ENCODE measurements at regions not wholly inside any gene's neighbourhood (a gene's known extent, or its start where the extent isn't known, plus 50 kb on each side); places are given as distances from the start of the nearest gene placed in this dataset.
A peak's percentile ranks its signal among the peaks of the same experiment; 100 is the strongest.

DNA sequence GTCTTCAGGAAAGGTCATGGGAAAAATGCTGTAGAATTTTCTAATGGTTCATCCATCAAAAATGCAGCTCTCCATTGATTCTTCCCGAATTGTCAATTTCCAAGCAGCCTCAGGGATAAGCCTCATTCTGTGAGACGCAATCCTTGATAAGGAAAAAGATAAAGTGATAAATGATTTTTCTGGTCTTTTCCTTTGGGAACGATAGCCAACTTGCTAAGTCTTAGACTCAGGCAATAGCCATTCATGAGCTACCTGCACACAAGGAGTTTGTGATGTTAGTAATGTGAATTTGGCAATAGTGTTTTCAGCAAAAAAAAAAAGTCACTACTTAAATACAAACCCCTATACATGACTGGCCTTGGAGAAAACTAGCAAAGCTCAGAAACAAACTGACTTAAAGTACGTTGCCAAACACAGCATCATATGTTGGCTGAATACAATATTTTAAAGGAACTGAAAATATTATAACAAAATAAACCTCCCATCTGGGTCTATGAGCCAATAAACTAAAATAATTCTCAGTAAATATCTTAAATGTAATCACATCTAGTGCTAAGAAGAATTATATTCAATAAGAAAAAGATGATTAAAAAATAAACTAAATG, 75.5 kb downstream of the KLF6 start:
- Histone ChIP-seq H2AFZ (ENCODE audit: low read length) (no peak overlapping the region), H3K9me3 (ENCODE audit: control insufficient read depth, insufficient read depth, low read depth, low read length) (no peaks in the 10 kb centered on the region), H3K9ac (ENCODE audit: insufficient read depth, low read length) (no peak overlapping the region), H3K27me3 (ENCODE audit: control insufficient read depth, insufficient read depth, low read length) (no peaks in the 10 kb centered on the region), H3K27ac (ENCODE audit: insufficient read depth, low read length) (no peak overlapping the region), H3K4me3 (replicated peaks in 1 of 4; ENCODE audit: control extremely low read depth in 1 of 4, insufficient read depth in 1 of 4, low read depth in 3 of 4, low read length in 4 of 4) (no peak overlapping the region), H3K4me1 (ENCODE audit: control insufficient read depth, extremely low read depth, insufficient read depth, low read length) (no peaks in the 10 kb centered on the region), H3K79me2 (ENCODE audit: control insufficient read depth, insufficient read depth, low read length) (no peaks in the 10 kb centered on the region), H4K20me1 (ENCODE audit: control insufficient read depth, extremely low read depth, insufficient read depth, low read length) (no peaks in the 10 kb centered on the region), H3K4me2 (ENCODE audit: extremely low read depth, insufficient read depth, low read length) (no peak overlapping the region), H3K36me3 (ENCODE audit: control insufficient read depth, insufficient read depth, low read length) (no peaks in the 10 kb centered on the region)
- no peak for DNase-seq (ENCODE audit: low read depth in 2 of 2)
- TF ChIP-seq, protein P1, sequence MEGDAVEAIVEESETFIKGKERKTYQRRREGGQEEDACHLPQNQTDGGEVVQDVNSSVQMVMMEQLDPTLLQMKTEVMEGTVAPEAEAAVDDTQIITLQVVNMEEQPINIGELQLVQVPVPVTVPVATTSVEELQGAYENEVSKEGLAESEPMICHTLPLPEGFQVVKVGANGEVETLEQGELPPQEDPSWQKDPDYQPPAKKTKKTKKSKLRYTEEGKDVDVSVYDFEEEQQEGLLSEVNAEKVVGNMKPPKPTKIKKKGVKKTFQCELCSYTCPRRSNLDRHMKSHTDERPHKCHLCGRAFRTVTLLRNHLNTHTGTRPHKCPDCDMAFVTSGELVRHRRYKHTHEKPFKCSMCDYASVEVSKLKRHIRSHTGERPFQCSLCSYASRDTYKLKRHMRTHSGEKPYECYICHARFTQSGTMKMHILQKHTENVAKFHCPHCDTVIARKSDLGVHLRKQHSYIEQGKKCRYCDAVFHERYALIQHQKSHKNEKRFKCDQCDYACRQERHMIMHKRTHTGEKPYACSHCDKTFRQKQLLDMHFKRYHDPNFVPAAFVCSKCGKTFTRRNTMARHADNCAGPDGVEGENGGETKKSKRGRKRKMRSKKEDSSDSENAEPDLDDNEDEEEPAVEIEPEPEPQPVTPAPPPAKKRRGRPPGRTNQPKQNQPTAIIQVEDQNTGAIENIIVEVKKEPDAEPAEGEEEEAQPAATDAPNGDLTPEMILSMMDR (conservative IDR thresholded peaks at IDR 0.05 in 1 of 2, IDR thresholded peaks at IDR 0.05 in 1 of 2; ENCODE audit: low read depth in 1 of 2, low read length in 2 of 2): no peak
- no peak for TF ChIP-seq EZH2 (IDR thresholded peaks at IDR 0.05; ENCODE audit: low read length, missing control alignments)

DNA sequence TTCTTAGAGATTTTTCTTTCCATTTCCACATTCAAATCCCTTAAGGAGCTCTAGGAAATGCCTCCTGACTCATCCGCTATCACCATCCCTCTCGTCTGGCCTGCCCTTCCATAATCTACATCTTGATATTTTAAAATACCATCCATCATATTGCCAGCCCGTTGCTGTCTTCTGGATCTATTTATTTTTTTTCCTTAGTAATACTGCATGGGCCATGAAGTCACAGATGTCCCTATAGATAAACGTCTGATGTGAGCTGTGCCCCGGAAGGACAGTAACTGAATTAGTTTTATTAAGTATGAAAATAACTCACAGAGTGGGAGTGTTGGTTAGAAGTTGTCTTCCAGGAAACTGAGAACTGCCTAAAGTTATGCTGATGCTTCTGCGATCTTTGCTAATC, 76.2 kb downstream of the KLF6 start:
- Histone ChIP-seq H2AFZ (ENCODE audit: low read length) (no peak overlapping the region), H4K20me1 (ENCODE audit: control insufficient read depth, extremely low read depth, insufficient read depth, low read length) (no peaks in the 10 kb centered on the region), H3K27ac (ENCODE audit: insufficient read depth, low read length) (no peak overlapping the region), H3K79me2 (ENCODE audit: control insufficient read depth, insufficient read depth, low read length) (no peaks in the 10 kb centered on the region), H3K4me1 (ENCODE audit: control insufficient read depth, extremely low read depth, insufficient read depth, low read length) (no peaks in the 10 kb centered on the region), H3K4me2 (ENCODE audit: extremely low read depth, insufficient read depth, low read length) (no peak overlapping the region), H3K27me3 (ENCODE audit: control insufficient read depth, insufficient read depth, low read length) (no peaks in the 10 kb centered on the region), H3K36me3 (ENCODE audit: control insufficient read depth, insufficient read depth, low read length) (no peaks in the 10 kb centered on the region), H3K9me3 (ENCODE audit: control insufficient read depth, insufficient read depth, low read depth, low read length) (no peaks in the 10 kb centered on the region), H3K9ac (ENCODE audit: insufficient read depth, low read length) (no peak overlapping the region), H3K4me3 (replicated peaks in 1 of 4; ENCODE audit: control extremely low read depth in 1 of 4, insufficient read depth in 1 of 4, low read depth in 3 of 4, low read length in 4 of 4) (no peak overlapping the region)
- DNase-seq (ENCODE audit: low read depth in 2 of 2): peak; percentile 23 to 52
- TF ChIP-seq EZH2 (IDR thresholded peaks at IDR 0.05; ENCODE audit: low read length, missing control alignments): no peak
- TF ChIP-seq, protein P1 (conservative IDR thresholded peaks at IDR 0.05 in 1 of 2, IDR thresholded peaks at IDR 0.05 in 1 of 2; ENCODE audit: low read depth in 1 of 2, low read length in 2 of 2): no peak

DNA sequence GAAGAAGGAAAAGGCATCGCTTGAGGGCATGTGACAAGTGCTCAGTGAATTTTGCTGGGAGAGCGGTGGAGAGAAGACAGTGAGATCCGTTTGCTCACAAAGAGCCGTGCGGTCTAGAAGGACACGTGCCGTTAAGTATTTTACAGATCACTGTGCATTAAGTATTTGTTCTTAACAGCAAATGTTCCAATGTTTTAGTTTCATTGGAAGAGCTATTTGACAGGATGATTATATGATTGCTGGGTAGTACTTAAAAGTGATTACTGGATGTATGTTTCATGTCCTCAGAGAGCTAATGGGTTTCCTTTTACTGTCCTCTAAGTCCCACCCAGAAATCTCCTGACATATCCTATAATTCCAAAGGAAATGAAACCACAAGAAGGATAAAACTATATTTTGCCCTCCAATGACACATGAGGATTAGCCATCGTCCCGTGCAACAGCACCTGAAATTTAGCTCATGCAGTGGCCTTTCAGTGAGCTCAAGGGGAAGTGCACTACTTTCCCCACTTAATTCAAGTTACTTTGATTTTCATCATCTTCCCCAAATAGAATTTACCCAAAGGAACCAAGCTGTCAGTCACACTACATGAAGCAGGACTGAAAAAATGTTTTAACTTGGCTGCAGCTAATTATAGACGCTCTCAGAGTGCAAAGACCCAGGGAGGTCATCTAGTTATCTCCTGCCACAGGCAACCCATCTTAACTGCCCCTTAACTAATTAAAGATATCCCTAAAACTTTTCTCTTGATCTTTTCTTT, 80.3 kb downstream of the KLF6 start:
- H3K4me3 ChIP-seq (replicated peaks in 1 of 4; ENCODE audit: control extremely low read depth in 1 of 4, insufficient read depth in 1 of 4, low read depth in 3 of 4, low read length in 4 of 4): no peak overlapping the region
- no peak for DNase-seq (ENCODE audit: low read depth in 2 of 2)
- TF ChIP-seq, protein P1 (conservative IDR thresholded peaks at IDR 0.05 in 1 of 2, IDR thresholded peaks at IDR 0.05 in 1 of 2; ENCODE audit: low read depth in 1 of 2, low read length in 2 of 2): no peak
- no peak for TF ChIP-seq EZH2 (IDR thresholded peaks at IDR 0.05; ENCODE audit: low read length, missing control alignments)
- no peaks in the 10 kb centered on the region for H3K79me2 ChIP-seq (ENCODE audit: control insufficient read depth, insufficient read depth, low read length)
- no peaks in the 10 kb centered on the region for H3K36me3 ChIP-seq (ENCODE audit: control insufficient read depth, insufficient read depth, low read length)
- H2AFZ ChIP-seq (ENCODE audit: low read length): no peak overlapping the region
- H3K9me3 ChIP-seq (ENCODE audit: control insufficient read depth, insufficient read depth, low read depth, low read length): no peaks in the 10 kb centered on the region
- no peak overlapping the region for H3K9ac ChIP-seq (ENCODE audit: insufficient read depth, low read length)
- H3K4me1 ChIP-seq (ENCODE audit: control insufficient read depth, extremely low read depth, insufficient read depth, low read length): no peaks in the 10 kb centered on the region
- no peaks in the 10 kb centered on the region for H4K20me1 ChIP-seq (ENCODE audit: control insufficient read depth, extremely low read depth, insufficient read depth, low read length)
- H3K4me2 ChIP-seq (ENCODE audit: extremely low read depth, insufficient read depth, low read length): no peak overlapping the region
- H3K27ac ChIP-seq (ENCODE audit: insufficient read depth, low read length): no peak overlapping the region
- no peaks in the 10 kb centered on the region for H3K27me3 ChIP-seq (ENCODE audit: control insufficient read depth, insufficient read depth, low read length)
